MM.1S (cell line): ENCODE measurements at regions not wholly inside any gene's neighbourhood (a gene's known extent, or its start where the extent isn't known, plus 50 kb on each side); places are given as distances from the start of the nearest gene placed in this dataset.

Experiments used
- DNase-seq: peaks from one replicate; pipeline ENCODE4 v3.0.0-alpha.2; 2015
- H2AFZ ChIP-seq: fragments of 300-600 bp; sonication (generic); 2 replicates; pipeline ENCODE4 v1.6.0; 2016; ENCODE audit warnings: antibody characterized with exemption, low read length
- H3F3A ChIP-seq: fragments of 300-600 bp; sonication (generic); 2 replicates; pipeline ENCODE4 v1.6.1; 2016; ENCODE audit warnings: mild to moderate bottlenecking, antibody characterized with exemption, low read length, moderate library complexity, mixed read lengths; ENCODE audit not compliant: insufficient read depth
- H3K27ac ChIP-seq: fragments of 300-600 bp; sonication (generic); 2 replicates; pipeline ENCODE4 v1.5.1; 2016; ENCODE audit warnings: mild to moderate bottlenecking, low read length
- H3K27me3 ChIP-seq: fragments of 300-600 bp; sonication (generic); replicated peaks from 2 replicates; pipeline ENCODE4 v1.6.0; 2016; ENCODE audit warnings: low read length; ENCODE audit not compliant: insufficient read depth
- H3K36me3 ChIP-seq: fragments of 300-600 bp; sonication (generic); replicated peaks from 2 replicates; pipeline ENCODE4 v1.6.1; 2016; ENCODE audit warnings: mild to moderate bottlenecking, low read length, mixed read lengths; ENCODE audit not compliant: insufficient read depth
- H3K4me1 ChIP-seq: fragments of 300-600 bp; sonication (generic); 2 replicates; pipeline ENCODE4 v1.6.1; 2016; ENCODE audit warnings: low read length, mixed read lengths
- H3K4me2 ChIP-seq: fragments of 300-600 bp; sonication (generic); 2 replicates; pipeline ENCODE4 v1.6.0; 2016; ENCODE audit warnings: low read depth, low read length
- H3K4me3 ChIP-seq: fragments of 300-600 bp; sonication (generic); 2 replicates; pipeline ENCODE4 v1.5.1; 2016; ENCODE audit warnings: low read length, mixed read lengths
- H3K79me2 ChIP-seq: fragments of 300-600 bp; sonication (generic); 2 replicates; pipeline ENCODE4 v1.6.1; 2016; ENCODE audit warnings: mixed run types, low read length, mixed read lengths
- H3K9ac ChIP-seq: fragments of 300-600 bp; sonication (generic); 2 replicates; pipeline ENCODE4 v1.6.1; 2016; ENCODE audit warnings: low read length, mixed read lengths
- H3K9me2 ChIP-seq: fragments of 300-600 bp; sonication (generic); replicated peaks from 2 replicates; pipeline ENCODE4 v1.6.1; 2016; ENCODE audit warnings: mild to moderate bottlenecking, low read length, mixed read lengths; ENCODE audit not compliant: insufficient read depth
- H3K9me3 ChIP-seq: fragments of 300-600 bp; sonication (generic); replicated peaks from 2 replicates; pipeline ENCODE4 v1.6.1; 2016; ENCODE audit warnings: mild to moderate bottlenecking, low read length, mixed read lengths; ENCODE audit not compliant: insufficient read depth
- H4K20me1 ChIP-seq: fragments of 300-600 bp; sonication (generic); 2 replicates; pipeline ENCODE4 v1.6.1; 2016; ENCODE audit warnings: mild to moderate bottlenecking, low read length, moderate library complexity, mixed read lengths; ENCODE audit not compliant: insufficient read depth
- CTCF ChIP-seq: fragments of 300-600 bp; sonication (generic); IDR thresholded peaks from 2 replicates; pipeline ENCODE4 v1.5.1; 2016; ENCODE audit warnings: antibody characterized with exemption, low read length, mixed read lengths
- EZH2 ChIP-seq: fragments of 300-600 bp; sonication (generic); optimal IDR thresholded peaks from 2 replicates; pipeline ENCODE3; 2017; ENCODE audit warnings: low read depth, mild to moderate bottlenecking, antibody characterized with exemption, low read length, mixed read lengths
- EZH2phosphoT487 ChIP-seq: fragments of 300-600 bp; sonication (generic); IDR thresholded peaks from 2 replicates; pipeline ENCODE4 v1.6.1; 2018; ENCODE audit warnings: antibody characterized with exemption, low read length

DNA sequence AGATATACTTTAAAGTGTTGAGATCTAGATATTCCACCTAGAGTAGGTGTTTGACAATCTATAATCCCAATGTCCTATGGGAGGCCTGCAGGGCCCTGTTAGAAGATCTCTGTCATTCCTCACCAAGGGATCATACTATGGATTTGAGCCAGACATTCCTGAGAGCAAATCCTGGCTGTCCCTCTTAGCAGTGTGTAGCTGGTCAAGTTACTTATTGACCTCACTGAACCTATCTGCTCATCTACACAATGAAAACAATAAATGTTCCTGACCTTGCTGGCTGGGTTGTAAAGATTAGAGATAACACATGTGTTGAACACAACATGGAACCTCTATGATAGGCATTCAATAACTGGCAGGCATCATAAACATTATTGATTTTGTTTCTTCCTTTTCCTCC, 265.6 kb upstream of the ATP11B start:
- no peak for TF ChIP-seq EZH2phosphoT487
- no peak for TF ChIP-seq CTCF
- no peak for TF ChIP-seq EZH2
- H3K36me3 ChIP-seq: no peaks in the 10 kb centered on the region
- H3K9me3 ChIP-seq: no peaks in the 10 kb centered on the region
- H3K27me3 ChIP-seq: no peaks in the 10 kb centered on the region
- H3K79me2 ChIP-seq: no peaks in the 10 kb centered on the region
- DNase-seq: no peak
- H3K4me3 ChIP-seq: no peak overlapping the region
- no peaks in the 10 kb centered on the region for H3F3A ChIP-seq
- no peaks in the 10 kb centered on the region for H3K9me2 ChIP-seq
- H3K4me1 ChIP-seq: no peaks in the 10 kb centered on the region
- no peaks in the 10 kb centered on the region for H4K20me1 ChIP-seq
- no peak overlapping the region for H2AFZ ChIP-seq
- no peak overlapping the region for H3K27ac ChIP-seq
- no peak overlapping the region for H3K4me2 ChIP-seq
- H3K9ac ChIP-seq: no peak overlapping the region

DNA sequence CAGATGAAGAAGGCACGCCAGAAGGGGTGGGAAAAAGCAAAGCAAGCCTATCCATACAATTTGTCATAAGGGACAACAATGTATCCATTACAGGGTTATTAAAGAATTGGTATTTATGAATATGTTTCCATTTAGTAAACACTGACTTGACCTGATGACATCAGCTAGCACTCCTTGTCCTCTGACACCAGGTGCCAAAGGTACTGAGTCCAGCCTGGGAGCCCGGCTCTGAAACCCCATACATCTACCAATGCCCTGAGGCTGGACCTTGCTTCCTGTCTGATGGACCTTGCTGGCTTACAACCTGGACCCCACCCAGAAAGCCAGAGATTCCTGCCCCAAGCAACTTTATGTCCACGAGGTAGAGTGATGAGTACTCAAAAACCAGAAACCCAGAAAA, 263.0 kb upstream of the ATP11B start:
- H3K9me3 ChIP-seq: no peaks in the 10 kb centered on the region
- H2AFZ ChIP-seq: no peak overlapping the region
- no peaks in the 10 kb centered on the region for H4K20me1 ChIP-seq
- H3K36me3 ChIP-seq: no peaks in the 10 kb centered on the region
- no peak overlapping the region for H3K9ac ChIP-seq
- no peaks in the 10 kb centered on the region for H3K79me2 ChIP-seq
- TF ChIP-seq CTCF: no peak
- TF ChIP-seq EZH2: no peak
- TF ChIP-seq EZH2phosphoT487: no peak
- no peaks in the 10 kb centered on the region for H3K4me1 ChIP-seq
- H3F3A ChIP-seq: no peaks in the 10 kb centered on the region
- DNase-seq: no peak
- H3K27me3 ChIP-seq: no peaks in the 10 kb centered on the region
- H3K9me2 ChIP-seq: no peaks in the 10 kb centered on the region
- no peak overlapping the region for H3K27ac ChIP-seq
- no peak overlapping the region for H3K4me2 ChIP-seq
- H3K4me3 ChIP-seq: no peak overlapping the region

GRCh38 chr3:182533394-182533793, 259.9 kb upstream of the ATP11B start:
- Histone ChIP-seq H3K4me2 (no peak overlapping the region), H3K79me2 (no peaks in the 10 kb centered on the region), H3K9me3 (no peaks in the 10 kb centered on the region), H3K4me1 (no peaks in the 10 kb centered on the region), H3K27ac (no peak overlapping the region), H4K20me1 (no peaks in the 10 kb centered on the region), H3K9ac (no peak overlapping the region), H2AFZ (no peak overlapping the region), H3K27me3 (no peaks in the 10 kb centered on the region), H3K36me3 (no peaks in the 10 kb centered on the region), H3K4me3 (no peak overlapping the region), H3F3A (no peaks in the 10 kb centered on the region), H3K9me2 (no peaks in the 10 kb centered on the region)
- TF ChIP-seq EZH2phosphoT487 (no peak), CTCF (no peak), EZH2 (no peak)
- no peak for DNase-seq

GRCh38 chr3:182544542-182544941, 248.8 kb upstream of the ATP11B start:
- TF ChIP-seq CTCF (no peak), EZH2 (no peak), EZH2phosphoT487 (no peak)
- Histone ChIP-seq H3K4me1 (no peaks in the 10 kb centered on the region), H3F3A (no peaks in the 10 kb centered on the region), H4K20me1 (no peaks in the 10 kb centered on the region), H3K27me3 (no peaks in the 10 kb centered on the region), H3K4me2 (no peak overlapping the region), H3K79me2 (no peaks in the 10 kb centered on the region), H3K9me3 (no peaks in the 10 kb centered on the region), H3K4me3 (no peak overlapping the region), H2AFZ (no peak overlapping the region), H3K27ac (no peak overlapping the region), H3K9me2 (no peaks in the 10 kb centered on the region), H3K9ac (no peak overlapping the region), H3K36me3 (no peaks in the 10 kb centered on the region)
- DNase-seq: no peak
